ENCODE measurements at regions not wholly inside any gene's neighbourhood (a gene's known extent, or its start where the extent isn't known, plus 50 kb on each side); places are given as distances from the start of the nearest gene placed in this dataset.

DNA sequence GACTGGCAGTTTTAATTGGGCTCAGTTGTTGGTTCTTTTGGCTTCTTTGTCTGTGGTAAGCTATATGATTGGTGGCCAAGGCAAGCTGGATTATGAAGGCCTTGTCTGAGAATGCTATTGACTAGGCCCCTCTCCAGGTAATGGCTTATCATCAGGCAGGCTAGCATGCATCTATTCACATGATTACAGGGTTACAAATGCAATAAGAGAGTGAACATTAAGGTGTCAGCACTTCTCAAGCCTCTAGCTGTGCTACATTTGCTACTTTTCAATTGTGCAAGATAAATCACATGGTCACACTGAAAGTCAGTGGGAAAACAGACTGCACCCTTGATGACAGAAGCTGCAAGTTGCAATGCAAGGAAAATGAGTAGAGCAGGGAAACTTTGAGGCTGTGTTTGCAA is 550.9 kb upstream of the TMPRSS15 start:
- peak; percentile 89 for DNase-seq (ENCODE audit: low spot score)

GRCh38 chr21:18959817-18960216 is 556.2 kb upstream of the TMPRSS15 start:
- DNase-seq (ENCODE audit: low spot score), result peak; percentile 60

GRCh38 chr21:18960306-18960705 is 556.7 kb upstream of the TMPRSS15 start:
- peak; percentile 42 for DNase-seq (ENCODE audit: low spot score)

DNA sequence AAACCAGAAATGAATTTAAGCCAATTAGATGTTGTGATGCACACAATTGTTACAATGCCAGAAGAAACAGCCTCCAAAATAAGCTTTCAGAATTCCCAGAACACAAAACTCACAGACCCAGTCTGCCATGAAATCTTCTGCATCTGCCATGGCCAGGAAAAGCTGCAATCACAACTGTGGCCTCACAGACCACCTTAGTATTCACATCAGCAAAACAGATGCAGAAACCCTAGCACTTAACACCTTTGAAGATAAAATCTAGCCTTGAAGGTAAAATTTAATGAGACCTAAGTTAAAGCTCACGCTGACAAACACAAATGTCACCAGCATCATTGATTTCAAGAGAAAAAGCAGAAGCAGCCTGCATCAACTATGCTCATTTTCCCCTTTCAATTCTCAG is 566.8 kb upstream of the TMPRSS15 start:
- no peak for DNase-seq (ENCODE audit: low spot score)

- DNase-seq (ENCODE audit: low spot score), result no peak
These were observed 567.4 kb upstream of the TMPRSS15 start for GRCh38 chr21:18970941-18971340.

DNA sequence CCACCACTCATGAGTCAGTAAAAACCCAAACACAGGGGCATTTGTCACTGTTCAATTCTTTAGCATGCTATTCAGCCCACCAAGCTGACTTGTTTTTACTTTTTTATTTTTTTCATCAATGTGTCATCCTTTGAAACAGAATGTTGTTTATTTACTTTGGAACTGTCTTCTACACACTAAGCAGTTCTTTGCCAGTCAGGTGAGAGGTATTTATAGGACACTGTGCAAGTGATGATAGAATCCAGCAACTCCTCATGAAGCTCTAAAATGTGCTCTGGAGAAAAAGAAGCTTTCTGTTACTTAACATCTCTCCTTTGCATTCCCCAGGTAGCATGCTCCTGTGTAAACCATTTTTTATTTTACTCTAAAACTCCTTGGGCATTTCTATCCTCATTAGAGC is 582.0 kb upstream of the TMPRSS15 start:
- no peak for DNase-seq (ENCODE audit: low spot score)

GRCh38 chr21:18986197-18986596 is 582.6 kb upstream of the TMPRSS15 start:
- DNase-seq (ENCODE audit: low spot score), result no peak

DNA sequence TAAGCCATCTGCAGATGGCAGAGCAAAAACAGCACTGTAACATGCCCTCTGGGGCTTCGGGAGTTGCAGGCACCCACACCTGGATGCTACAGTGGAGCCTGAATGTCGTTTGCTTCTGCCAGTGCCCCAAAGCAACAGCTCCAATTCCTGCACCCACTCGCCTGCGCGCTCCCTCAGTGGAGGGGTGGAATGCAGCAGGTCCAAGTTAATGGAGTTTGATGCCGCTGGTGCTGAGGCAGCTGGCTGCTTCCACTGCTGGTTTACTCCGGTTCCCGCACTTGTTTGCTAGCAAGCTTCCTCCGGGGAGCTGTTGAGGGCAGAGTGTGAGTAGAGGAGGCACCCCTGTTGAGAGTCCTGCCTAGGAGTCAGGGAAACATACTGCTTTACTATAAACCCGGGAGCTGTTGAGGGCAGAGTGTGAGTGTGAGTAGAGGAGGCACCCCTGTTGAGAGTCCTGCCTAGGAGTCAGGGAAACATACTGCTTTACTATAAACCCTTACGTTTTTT is 584.0 kb upstream of the TMPRSS15 start:
- no peak for DNase-seq (ENCODE audit: low spot score)

GRCh38 chr21:18989953-18990495 is 586.4 kb upstream of the TMPRSS15 start:
- peak; percentile 77 for DNase-seq (ENCODE audit: low spot score)

DNA sequence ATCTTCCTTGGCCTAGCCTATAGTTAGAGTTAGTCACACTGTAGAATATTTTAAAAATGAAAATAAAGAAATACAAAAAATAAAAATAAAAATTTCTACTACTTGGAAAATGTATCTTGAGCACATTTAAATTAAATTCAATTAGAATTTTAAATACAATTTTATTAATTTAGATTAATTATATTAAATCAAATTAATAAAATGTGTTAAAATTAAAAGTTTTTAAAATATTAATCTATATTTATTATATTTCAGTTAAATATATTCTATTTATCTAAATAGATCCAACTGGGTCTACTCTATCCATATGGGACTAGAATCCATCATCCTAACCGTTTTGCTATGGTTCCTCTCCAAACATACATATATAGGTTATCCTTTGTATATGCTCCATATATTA is 588.3 kb upstream of the TMPRSS15 start:
- no peak for DNase-seq (ENCODE audit: low spot score)

- DNase-seq (ENCODE audit: low spot score), result no peak
These were observed 606.7 kb upstream of the TMPRSS15 start for GRCh38 chr21:19010251-19010650.

GRCh38 chr21:19010996-19011395 is 607.4 kb upstream of the TMPRSS15 start:
- DNase-seq (ENCODE audit: low spot score), result no peak

DNA sequence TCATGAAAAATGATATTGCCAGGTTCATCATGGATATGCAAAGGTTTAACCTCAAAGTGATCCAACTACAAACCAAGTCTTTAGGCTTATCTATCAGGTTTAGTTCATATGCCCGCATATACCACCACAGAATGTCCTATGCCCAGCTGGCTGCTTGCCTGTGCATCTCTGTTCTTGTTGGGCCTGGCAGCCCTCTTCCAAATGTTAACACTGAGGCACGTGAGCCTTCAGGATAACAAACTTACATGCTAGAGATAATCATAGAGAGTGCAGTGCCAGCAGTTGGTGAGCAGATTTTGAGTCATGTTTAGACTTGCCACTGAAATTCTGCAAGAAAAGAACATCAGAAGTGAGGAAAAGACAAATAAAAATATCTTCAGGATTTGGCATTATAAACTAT is 607.9 kb upstream of the TMPRSS15 start:
- no peak for DNase-seq (ENCODE audit: low spot score)

DNA sequence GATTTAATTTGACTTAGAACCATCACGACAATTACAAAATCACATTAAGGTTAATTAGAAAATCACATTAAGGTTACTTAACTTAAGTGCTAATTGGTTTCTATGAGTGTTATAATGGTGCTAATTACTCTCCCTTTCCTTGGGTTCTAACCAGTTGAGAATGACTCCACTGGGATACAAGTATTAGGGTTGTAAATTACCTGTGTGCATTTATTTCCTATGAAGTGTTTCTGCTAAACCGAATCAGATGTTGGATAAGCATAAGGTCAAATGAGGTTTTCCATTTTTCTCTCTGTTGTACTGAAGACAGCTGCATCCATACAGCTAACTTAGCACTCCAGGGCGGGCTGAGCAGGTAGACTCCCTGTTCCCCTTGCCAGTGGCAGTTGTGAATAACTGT is 610.3 kb upstream of the TMPRSS15 start:
- peak; percentile 61 for DNase-seq (ENCODE audit: low spot score)

DNA sequence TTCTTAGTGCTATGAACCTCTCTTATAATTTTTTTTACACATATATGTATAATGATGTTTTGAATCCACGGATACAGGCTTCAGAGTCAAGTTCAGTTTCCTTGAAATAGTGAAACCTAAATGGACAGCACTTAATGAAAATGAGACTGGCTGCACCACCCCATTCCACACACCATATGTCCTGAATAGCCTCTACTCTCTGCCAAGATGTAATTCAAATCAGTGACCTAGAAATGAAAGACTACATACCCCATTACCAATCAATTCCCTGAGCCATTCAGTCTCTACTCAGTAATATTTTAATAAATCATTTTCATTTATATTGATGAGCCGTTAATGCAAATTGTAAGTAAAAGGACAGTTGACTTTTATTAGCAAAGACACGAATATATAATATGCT is 614.9 kb upstream of the TMPRSS15 start:
- no peak for DNase-seq (ENCODE audit: low spot score)

GRCh38 chr21:19022978-19023377 is 619.4 kb upstream of the TMPRSS15 start:
- no peak for DNase-seq (ENCODE audit: low spot score)

GRCh38 chr21:19026911-19027310 is 623.3 kb upstream of the TMPRSS15 start:
- no peak for DNase-seq (ENCODE audit: low spot score)

GRCh38 chr21:19029816-19030215 is 626.2 kb upstream of the TMPRSS15 start:
- DNase-seq (ENCODE audit: low spot score), result no peak

DNA sequence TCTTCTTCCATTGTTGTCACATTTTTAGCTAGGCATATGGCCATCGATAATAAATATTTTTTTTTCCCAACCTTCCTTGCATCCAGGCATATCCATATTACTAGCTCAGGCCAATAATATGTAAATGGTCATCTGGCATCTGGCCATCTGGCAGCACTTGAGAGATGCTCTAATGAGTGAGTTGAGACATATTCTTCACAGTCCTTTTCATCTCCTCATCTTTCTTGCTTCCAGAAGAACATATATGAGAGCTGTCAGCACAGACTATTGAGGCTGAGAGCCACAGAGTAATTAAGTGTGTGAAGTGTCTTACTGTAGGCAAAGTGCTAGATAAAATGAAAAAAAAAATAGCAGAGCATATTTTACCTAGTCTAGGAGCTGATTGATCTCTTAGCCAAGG is 628.4 kb upstream of the TMPRSS15 start:
- DNase-seq (ENCODE audit: low spot score), result peak; percentile 51

DNA sequence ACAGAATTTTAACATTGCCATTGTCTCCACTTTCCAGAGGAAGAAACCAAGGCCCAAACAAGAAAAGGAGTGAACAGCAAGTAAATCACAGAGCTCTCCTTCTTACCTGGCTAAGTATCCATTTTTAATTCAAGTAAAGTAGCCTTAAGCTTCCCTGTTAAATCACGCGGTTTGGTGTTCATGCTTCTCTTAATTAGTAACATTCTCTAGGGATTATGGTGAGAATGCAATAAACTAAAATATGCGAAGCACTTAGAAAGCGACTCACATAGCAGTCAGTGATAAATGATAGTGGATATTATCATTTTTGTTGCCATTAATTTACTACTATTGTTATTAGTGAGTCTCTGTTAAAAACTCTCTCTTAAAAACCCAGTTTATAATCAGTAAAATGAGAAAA is 630.5 kb upstream of the TMPRSS15 start:
- DNase-seq (ENCODE audit: low spot score), result peak; percentile 86

- DNase-seq (ENCODE audit: low spot score), result peak; percentile 64
These were observed 631.0 kb upstream of the TMPRSS15 start for GRCh38 chr21:19034560-19034959.

GRCh38 chr21:19045876-19046275 is 642.3 kb upstream of the TMPRSS15 start:
- no peak for DNase-seq (ENCODE audit: low spot score)

GRCh38 chr21:19048098-19048672 is 644.6 kb upstream of the TMPRSS15 start:
- peak; percentile 81 for DNase-seq (ENCODE audit: low spot score)

GRCh38 chr21:19049567-19049966 is 646.0 kb upstream of the TMPRSS15 start:
- peak; percentile 72 for DNase-seq (ENCODE audit: low spot score)
